H1 (cell line): ENCODE measurements at regions not wholly inside any gene's neighbourhood (a gene's known extent, or its start where the extent isn't known, plus 50 kb on each side); places are given as distances from the start of the nearest gene placed in this dataset.

ENCODE experiments used
- CTCF ChIA-PET: fragments of 300-600 bp; sonication (Branson Sonifier 250); formaldehyde crosslinking; loops from one replicate; lab custom pipeline; 2021; ENCODE audit not compliant: partially characterized antibody; lab: Charles Lee
- POLR2A ChIA-PET: fragments of 300-600 bp; sonication (Branson Sonifier 250); formaldehyde crosslinking; loops from one replicate; lab custom pipeline; 2021; ENCODE audit warnings: inconsistent platforms; ENCODE audit not compliant: partially characterized antibody; lab: Charles Lee
- DNase-seq, 2 experiments: peaks; one replicate each; pipeline versions ENCODE4 v3.0.0 to v3.0.0-alpha.2; 2010 to 2022; ENCODE audit warnings: low spot score in 2 of 2, low read depth in 1 of 2, mixed read lengths in 1 of 2
- FAIRE-seq: peaks from 2 replicates; lab custom pipeline; 2011; peaks lifted over from hg19 to GRCh38; lab: Jason Lieb, UNC
- H2AFZ ChIP-seq: 2 replicates; pipeline ENCODE4 v1.8.1; 2012; ENCODE audit warnings: low read length, inconsistent platforms
- H2AK5ac ChIP-seq: 2 replicates; pipeline ENCODE4 v1.6.1; 2013; ENCODE audit warnings: low read depth, low read length
- H2BK120ac ChIP-seq: replicated peaks from 2 replicates; pipeline ENCODE3; 2013; ENCODE audit warnings: low read depth, low read length, inconsistent platforms
- H2BK12ac ChIP-seq: 2 replicates; pipeline ENCODE4 v1.6.1; 2013; ENCODE audit warnings: low read depth, low read length
- H2BK15ac ChIP-seq: 2 replicates; pipeline ENCODE4 v1.6.1; 2013; ENCODE audit warnings: low read length
- H2BK20ac ChIP-seq: 2 replicates; pipeline ENCODE4 v1.6.1; 2013; ENCODE audit warnings: low read length
- H2BK5ac ChIP-seq: 2 replicates; pipeline ENCODE4 v1.6.1; 2013; ENCODE audit warnings: low read depth, low read length
- H3K14ac ChIP-seq: 2 replicates; pipeline ENCODE4 v1.6.1; 2013; ENCODE audit warnings: inconsistent platforms; ENCODE audit not compliant: insufficient read length
- H3K18ac ChIP-seq: 2 replicates; pipeline ENCODE4 v1.6.1; 2013; ENCODE audit warnings: low read length; ENCODE audit errors: extremely low read depth
- H3K23ac ChIP-seq: 2 replicates; pipeline ENCODE4 v1.6.1; 2013; ENCODE audit warnings: inconsistent platforms; ENCODE audit not compliant: insufficient read length
- H3K23me2 ChIP-seq: 2 replicates; pipeline ENCODE4 v1.6.1; 2013; ENCODE audit warnings: low read depth, low read length
- H3K27ac ChIP-seq: 2 replicates; pipeline ENCODE4 v1.6.1; 2011; ENCODE audit warnings: low read depth, low read length, inconsistent platforms
- H3K27me3 ChIP-seq, 4 experiments: replicated peaks in 1 of 4; 1 replicate in 1 of 4; 2 replicates in 3 of 4; pipeline versions ENCODE4 v1.6.1 to v1.8.1; 2011 to 2013; ENCODE audit warnings: low read length in 3 of 4, mild to moderate bottlenecking in 3 of 4, inconsistent platforms in 2 of 4, mixed read lengths in 2 of 4, moderate library complexity in 1 of 4; ENCODE audit not compliant: control insufficient read depth in 3 of 4, insufficient read depth in 3 of 4; ENCODE audit errors: extremely low read depth in 1 of 4
- H3K36me3 ChIP-seq, 4 experiments: 2 replicates each; pipeline versions ENCODE4 v1.6.1 to v1.8.1; 2011 to 2013; ENCODE audit warnings: mild to moderate bottlenecking in 4 of 4, low read length in 3 of 4, moderate library complexity in 2 of 4, control low read depth in 1 of 4, inconsistent platforms in 1 of 4; ENCODE audit not compliant: insufficient read depth in 4 of 4, control insufficient read depth in 2 of 4
- H3K4ac ChIP-seq: replicated peaks from 2 replicates; pipeline ENCODE3; 2013; ENCODE audit warnings: low read length, low read depth, mixed read lengths, inconsistent platforms; ENCODE audit not compliant: insufficient read length
- H3K4me1 ChIP-seq, 4 experiments: replicated peaks in 1 of 4; 1 replicate in 1 of 4; 2 replicates in 3 of 4; pipeline versions ENCODE4 v1.6.1 to v1.8.1; 2011 to 2013; ENCODE audit warnings: low read length in 3 of 4, inconsistent platforms in 2 of 4, mixed read lengths in 1 of 4; ENCODE audit not compliant: insufficient read depth in 4 of 4, control insufficient read depth in 3 of 4
- H3K4me2 ChIP-seq, 2 experiments: 2 replicates each; pipeline versions ENCODE4 v1.6.1 to v1.8.1; 2011 to 2013; ENCODE audit warnings: low read depth in 2 of 2, low read length in 2 of 2, control low read depth in 1 of 2, inconsistent platforms in 1 of 2, mild to moderate bottlenecking in 1 of 2; ENCODE audit not compliant: insufficient read depth in 1 of 2
- H3K4me3 ChIP-seq, 4 experiments: fragments of 200-600, 300-600 bp in 1 of 4; sonication (generic), shearing (Covaris generic), sonication (Bioruptor Twin) in 1 of 4; 2 replicates each; pipeline versions ENCODE4 v1.5.1 to v1.8.1; 2011 to 2016; ENCODE audit warnings: low read length in 4 of 4, low read depth in 3 of 4, control low read depth in 2 of 4, inconsistent platforms in 2 of 4, mild to moderate bottlenecking in 2 of 4, mixed read lengths in 1 of 4, moderate library complexity in 1 of 4; ENCODE audit not compliant: insufficient read depth in 2 of 4; ENCODE audit errors: extremely low read depth in 1 of 4
- H3K56ac ChIP-seq: replicated peaks from 2 replicates; pipeline ENCODE3; 2013; ENCODE audit warnings: low read depth, mild to moderate bottlenecking, mixed read lengths, low read length, inconsistent platforms; ENCODE audit not compliant: insufficient read length
- H3K79me1 ChIP-seq: 2 replicates; pipeline ENCODE4 v1.6.1; 2013; ENCODE audit warnings: low read depth, low read length, control low read depth
- H3K79me2 ChIP-seq, 2 experiments: 2 replicates each; pipeline versions ENCODE4 v1.6.1 to v1.8.1; 2012 to 2013; ENCODE audit warnings: low read length in 2 of 2, mild to moderate bottlenecking in 2 of 2, inconsistent platforms in 1 of 2; ENCODE audit not compliant: insufficient read depth in 2 of 2, control insufficient read depth in 1 of 2
- H3K9ac ChIP-seq, 4 experiments: replicated peaks in 1 of 4; 1 replicate in 1 of 4; 2 replicates in 3 of 4; pipeline versions ENCODE4 v1.6.1 to v1.8.1; 2011 to 2013; ENCODE audit warnings: low read depth in 3 of 4, low read length in 3 of 4, control low read depth in 2 of 4, mild to moderate bottlenecking in 2 of 4, moderate library complexity in 2 of 4, inconsistent platforms in 1 of 4; ENCODE audit errors: extremely low read depth in 1 of 4
- H3K9me3 ChIP-seq, 2 experiments: 2 replicates each; pipeline versions ENCODE4 v1.6.1 to v1.8.1; 2012 to 2013; ENCODE audit warnings: mild to moderate bottlenecking in 2 of 2, moderate library complexity in 2 of 2, control low read depth in 1 of 2, inconsistent platforms in 1 of 2, low read depth in 1 of 2, low read length in 1 of 2, mixed read lengths in 1 of 2; ENCODE audit not compliant: insufficient read depth in 2 of 2
- H4K20me1 ChIP-seq, 2 experiments: replicated peaks in 1 of 2; 2 replicates each; pipeline versions ENCODE3 to v1.8.1; 2011 to 2013; ENCODE audit warnings: inconsistent platforms in 2 of 2, low read length in 2 of 2, mild to moderate bottlenecking in 1 of 2; ENCODE audit not compliant: insufficient read depth in 2 of 2, control insufficient read depth in 1 of 2
- H4K5ac ChIP-seq: 2 replicates; pipeline ENCODE4 v1.6.1; 2013; ENCODE audit warnings: low read length, low read depth, mixed read lengths, inconsistent platforms; ENCODE audit not compliant: insufficient read length
- H4K8ac ChIP-seq: 2 replicates; pipeline ENCODE4 v1.8.0; 2013; ENCODE audit warnings: mild to moderate bottlenecking, moderate library complexity, low read length, inconsistent platforms; ENCODE audit not compliant: insufficient read depth; ENCODE audit errors: extremely low read depth
- H4K91ac ChIP-seq: replicated peaks from 2 replicates; pipeline ENCODE3; 2013; ENCODE audit warnings: low read length, mixed read lengths, inconsistent platforms; ENCODE audit not compliant: insufficient read length
- BACH1 ChIP-seq: IDR thresholded peaks from 2 replicates; pipeline ENCODE4 v1.6.1; 2012; ENCODE audit warnings: low read length, improper control_type of control experiment
- BRCA1 ChIP-seq: IDR thresholded peaks from 2 replicates; pipeline ENCODE4 v1.6.1; 2012; ENCODE audit warnings: low read depth, low read length, improper control_type of control experiment
- CBX8 ChIP-seq: fragments of 300-800, 300-1000 bp; sonication (generic); IDR thresholded peaks from 2 replicates; pipeline ENCODE4 v1.7.1; 2016; ENCODE audit warnings: low read depth, low read length, borderline replicate concordance
- CHD1 ChIP-seq: IDR thresholded peaks from 2 replicates; pipeline ENCODE4 v1.6.1; 2012; ENCODE audit warnings: low read depth, low read length, improper control_type of control experiment
- EZH2 ChIP-seq: fragments of 200-600 bp; sonication (generic); IDR thresholded peaks from 2 replicates; pipeline ENCODE4 v1.7.1; 2012; ENCODE audit warnings: low read depth, mild to moderate bottlenecking, moderate library complexity, low read length, inconsistent platforms; ENCODE audit not compliant: severe bottlenecking
- HDAC6 ChIP-seq: IDR thresholded peaks from one replicate; pipeline ENCODE4 v1.7.1; 2012; ENCODE audit warnings: low read depth, mild to moderate bottlenecking, inconsistent platforms, low read length, moderate library complexity
- KDM4A ChIP-seq: IDR thresholded peaks from one replicate; pipeline ENCODE4 v1.7.1; 2012; ENCODE audit warnings: low read depth, mild to moderate bottlenecking, moderate library complexity, low read length, inconsistent platforms; ENCODE audit not compliant: severe bottlenecking
- PHF8 ChIP-seq: fragments of 200-600 bp; sonication (generic); conservative IDR thresholded peaks from 2 replicates; pipeline ENCODE4 v1.7.1; 2012; ENCODE audit warnings: low read depth, mild to moderate bottlenecking, inconsistent platforms, low read length, moderate library complexity
- RFX5 ChIP-seq: IDR thresholded peaks from 2 replicates; pipeline ENCODE4 v1.6.1; 2011; ENCODE audit warnings: low read depth, low read length, improper control_type of control experiment, borderline replicate concordance
- SAP30 ChIP-seq: fragments of 300-600 bp; sonication (generic); IDR thresholded peaks from 2 replicates; pipeline ENCODE4 v1.7.1; 2012; ENCODE audit warnings: low read length, moderate library complexity, mild to moderate bottlenecking, inconsistent platforms; ENCODE audit not compliant: insufficient read depth, insufficient replicate concordance
- SUZ12 ChIP-seq: fragments of 200-600 bp; sonication (generic); IDR thresholded peaks from 2 replicates; pipeline ENCODE4 v1.6.1; 2012; ENCODE audit warnings: mild to moderate bottlenecking, inconsistent platforms, low read length, moderate library complexity, mixed read lengths
- TAF1 ChIP-seq: IDR thresholded peaks from 2 replicates; pipeline ENCODE4 v1.6.1; 2011; ENCODE audit warnings: mild to moderate bottlenecking, low read depth, low read length
- TEAD4 ChIP-seq: IDR thresholded peaks from 2 replicates; pipeline ENCODE4 v1.6.1; 2012; ENCODE audit warnings: low read depth, low read length, inconsistent platforms, mixed read lengths
- WGBS, 2 experiments: shearing (Covaris generic) in 1 of 2; methylation state at CpG; one replicate each; pipeline versions ENCODE4 v1.1.6 to v1.1.7; 2013 to 2015; ENCODE audit warnings: low lambda C conversion rate in 2 of 2, mixed read lengths in 2 of 2, inconsistent platforms in 1 of 2, low coverage in 1 of 2, missing lambda C conversion rate in 1 of 2; ENCODE audit not compliant: insufficient replicate concordance in 2 of 2, insufficient coverage in 1 of 2, insufficient read length in 1 of 2; ENCODE audit errors: extremely low coverage in 1 of 2, missing lambda C conversion rate in 1 of 2; 5-methylcytosine and 5-hydroxymethylcytosine counted together

GRCh38 chr6:167472880-167473279, 148.0 kb downstream of the TTLL2 start:
- no peak overlapping the region for H4K8ac ChIP-seq
- no peak overlapping the region for H2AFZ ChIP-seq
- H2BK12ac ChIP-seq = no peak overlapping the region
- H2BK15ac ChIP-seq = no peak overlapping the region
- POLR2A ChIA-PET = interaction anchor here (0.6 to 1.3 kb wide), 2 partner anchors 27 to 174 kb away, joined by 3 read pairs; no protein-coding TSS in a partner anchor
- no peak overlapping the region for H3K14ac ChIP-seq
- CTCF ChIA-PET = interaction anchor here (1.0 kb wide), 1 partner anchor 11 kb away, joined by 3 read pairs; no protein-coding TSS in a partner anchor
- H3K9me3 ChIP-seq = no peaks in the 10 kb centered on the region
- 0 out of 4 replicates have a peak overlapping the region, but pooled peaks of 1 of the 2 experiments have one; percentile 12 for H3K4me2 ChIP-seq
- H3K4me3 ChIP-seq = no peak overlapping the region; a peak in 2 of 8 replicates
- H3K79me1 ChIP-seq = no peaks in the 10 kb centered on the region
- no peaks in the 10 kb centered on the region for H3K36me3 ChIP-seq
- FAIRE-seq = no peak
- no peak overlapping the region for H2BK120ac ChIP-seq
- H2AK5ac ChIP-seq = no peak overlapping the region
- H3K4ac ChIP-seq = no peak overlapping the region
- no peak overlapping the region for H4K91ac ChIP-seq
- H3K27ac ChIP-seq = no peak overlapping the region
- H2BK5ac ChIP-seq = no peak overlapping the region
- no peak overlapping the region for H3K23ac ChIP-seq
- H3K4me1 ChIP-seq = peaks cover 10 to 32% (median 21%) of the 10 kb centered on the region in 4 experiments
- no peak overlapping the region for H3K56ac ChIP-seq
- H3K79me2 ChIP-seq = no peaks in the 10 kb centered on the region
- no peak overlapping the region; the same call in 1 of the 2 replicates for H3K18ac ChIP-seq
- H3K27me3 ChIP-seq = no peaks in the 10 kb centered on the region; a peak in 2 of 7 replicates
- no peak overlapping the region for H4K5ac ChIP-seq
- no peak for DNase-seq
- H3K23me2 ChIP-seq = no peaks in the 10 kb centered on the region
- 65% methylated on average over 1 of the region's 1 CpG; no CpG with 5 or more reads in 1 of the 2 experiments for WGBS, 2 experiments
- H3K9ac ChIP-seq = no peak overlapping the region
- no peak for TF ChIP-seq BRCA1
- TF ChIP-seq TAF1 = no peak
- no peak for TF ChIP-seq TEAD4
- TF ChIP-seq SUZ12 = no peak
- no peak for TF ChIP-seq PHF8
- no peak for TF ChIP-seq KDM4A
- no peak for TF ChIP-seq EZH2
- TF ChIP-seq SAP30 = no peak
- TF ChIP-seq CHD1 = no peak
- no peak for TF ChIP-seq BACH1
- TF ChIP-seq RFX5 = no peak
- TF ChIP-seq HDAC6 = no peak
- no peak for TF ChIP-seq CBX8
- H2BK20ac ChIP-seq = no peak overlapping the region
- H4K20me1 ChIP-seq = no peaks in the 10 kb centered on the region
